Esophagus muscularis mucosa (tissue), 4 donors: ENCODE measurements at regions not wholly inside any gene's neighbourhood (a gene's known extent, or its start where the extent isn't known, plus 50 kb on each side); places are given as distances from the start of the nearest gene placed in this dataset.

Source experiments
- DNase-seq: peaks from one replicate; pipeline ENCODE4 v3.0.0-alpha.2; 2017; ENCODE audit errors: extremely low spot score
- H3K27ac ChIP-seq, 4 donors: fragments of 200-600 bp; sonication (generic); replicated peaks in 1 of 4; 1 replicate in 3 of 4; 2 replicates in 1 of 4; pipeline ENCODE4 v1.5.1; 2016 to 2019; ENCODE audit warnings: mild to moderate bottlenecking in 1 of 4
- H3K27me3 ChIP-seq, 4 donors: fragments of 200-600 bp; sonication (generic); one replicate each; pipeline versions ENCODE4 v1.5.1 to v1.6.0; 2016 to 2019
- H3K36me3 ChIP-seq, 4 donors: fragments of 200-600 bp; sonication (generic); one replicate each; pipeline ENCODE4 v1.5.1; 2016 to 2019
- H3K4me1 ChIP-seq, 4 donors: fragments of 200-600 bp; sonication (generic); one replicate each; pipeline ENCODE4 v1.5.1; 2016 to 2019
- H3K4me3 ChIP-seq, 4 donors: fragments of 200-600 bp; sonication (generic); 1 replicate in 2 of 4; 2 replicates in 2 of 4; pipeline ENCODE4 v1.5.1; 2016 to 2019; ENCODE audit warnings: mild to moderate bottlenecking in 4 of 4, moderate library complexity in 1 of 4
- H3K9me3 ChIP-seq, 4 donors: fragments of 200-600 bp; sonication (generic); 1 replicate in 3 of 4; 2 replicates in 1 of 4; pipeline ENCODE4 v1.5.1; 2016 to 2019
- EP300 ChIP-seq: sonication (generic); formaldehyde crosslinking; IDR thresholded peaks from one replicate; pipeline ENCODE4 v1.6.1; 2017; ENCODE audit warnings: antibody characterized with exemption
- POLR2A ChIP-seq: fragments of 450-650 bp; IDR thresholded peaks from one replicate; pipeline ENCODE4 v1.6.1; 2017; ENCODE audit warnings: antibody characterized with exemption, moderate library complexity, mild to moderate bottlenecking, low read depth
- POLR2AphosphoS5 ChIP-seq, 2 donors: sonication (generic); formaldehyde crosslinking; IDR thresholded peaks; one replicate each; pipeline ENCODE4 v1.6.1; 2017; ENCODE audit warnings: antibody characterized with exemption in 2 of 2
- WGBS: methylation state at CpG from one replicate; pipeline ENCODE4 v1.1.5; 2018; 5-methylcytosine and 5-hydroxymethylcytosine counted together
- intact Hi-C: fragments of 100-400 bp; cut with DNase I; formaldehyde crosslinking; loops from one replicate; pipeline ENCODE4 v1.15.1; 2023
- TF ChIP-seq, protein P1 (sequence below), 3 experiments: fragments of 200-600 bp in 2 of 3; fragments of 450-650 bp in 1 of 3; sonication (generic) in 2 of 3; IDR thresholded peaks; one replicate each; pipeline ENCODE4 v1.5.1; 2017 to 2019; ENCODE audit warnings: antibody characterized with exemption in 3 of 3, mild to moderate bottlenecking in 2 of 3, moderate library complexity in 1 of 3

DNA sequence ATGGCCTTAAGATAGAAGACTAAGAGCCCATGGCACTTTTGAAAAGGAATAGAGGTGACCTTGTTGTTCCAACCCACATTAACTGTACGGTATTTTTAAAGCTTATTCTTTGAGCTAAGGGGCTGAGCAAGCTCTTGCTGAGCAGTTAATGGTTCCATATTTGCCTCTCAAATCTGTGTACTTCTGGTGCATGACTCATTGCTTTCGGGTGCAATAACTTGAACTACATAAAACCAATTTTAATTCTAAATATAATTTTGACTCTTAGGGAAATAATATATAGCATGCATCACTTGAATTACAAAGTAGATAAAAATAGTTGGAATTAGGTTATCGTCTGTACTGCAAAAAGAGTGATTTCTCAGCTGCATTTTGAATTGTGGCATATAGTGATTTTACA, 348.1 kb upstream of the CITED2 start:
- 80% methylated on average over 3 of the region's 3 CpGs for WGBS
- H3K36me3 ChIP-seq = no peaks in the 10 kb centered on the region
- H3K9me3 ChIP-seq = no peaks in the 10 kb centered on the region
- H3K4me1 ChIP-seq = no peaks in the 10 kb centered on the region
- TF ChIP-seq, protein P1, sequence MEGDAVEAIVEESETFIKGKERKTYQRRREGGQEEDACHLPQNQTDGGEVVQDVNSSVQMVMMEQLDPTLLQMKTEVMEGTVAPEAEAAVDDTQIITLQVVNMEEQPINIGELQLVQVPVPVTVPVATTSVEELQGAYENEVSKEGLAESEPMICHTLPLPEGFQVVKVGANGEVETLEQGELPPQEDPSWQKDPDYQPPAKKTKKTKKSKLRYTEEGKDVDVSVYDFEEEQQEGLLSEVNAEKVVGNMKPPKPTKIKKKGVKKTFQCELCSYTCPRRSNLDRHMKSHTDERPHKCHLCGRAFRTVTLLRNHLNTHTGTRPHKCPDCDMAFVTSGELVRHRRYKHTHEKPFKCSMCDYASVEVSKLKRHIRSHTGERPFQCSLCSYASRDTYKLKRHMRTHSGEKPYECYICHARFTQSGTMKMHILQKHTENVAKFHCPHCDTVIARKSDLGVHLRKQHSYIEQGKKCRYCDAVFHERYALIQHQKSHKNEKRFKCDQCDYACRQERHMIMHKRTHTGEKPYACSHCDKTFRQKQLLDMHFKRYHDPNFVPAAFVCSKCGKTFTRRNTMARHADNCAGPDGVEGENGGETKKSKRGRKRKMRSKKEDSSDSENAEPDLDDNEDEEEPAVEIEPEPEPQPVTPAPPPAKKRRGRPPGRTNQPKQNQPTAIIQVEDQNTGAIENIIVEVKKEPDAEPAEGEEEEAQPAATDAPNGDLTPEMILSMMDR (IDR thresholded peaks at IDR 0.05) = no peak
- TF ChIP-seq POLR2A (no peak), POLR2AphosphoS5 (IDR thresholded peaks at IDR 0.05) (no peak), EP300 (no peak)
- H3K4me3 ChIP-seq = no peak overlapping the region
- intact Hi-C loops = no loop called here
- DNase-seq = no peak
- no peak overlapping the region for H3K27ac ChIP-seq
- H3K27me3 ChIP-seq = no peaks in the 10 kb centered on the region

DNA sequence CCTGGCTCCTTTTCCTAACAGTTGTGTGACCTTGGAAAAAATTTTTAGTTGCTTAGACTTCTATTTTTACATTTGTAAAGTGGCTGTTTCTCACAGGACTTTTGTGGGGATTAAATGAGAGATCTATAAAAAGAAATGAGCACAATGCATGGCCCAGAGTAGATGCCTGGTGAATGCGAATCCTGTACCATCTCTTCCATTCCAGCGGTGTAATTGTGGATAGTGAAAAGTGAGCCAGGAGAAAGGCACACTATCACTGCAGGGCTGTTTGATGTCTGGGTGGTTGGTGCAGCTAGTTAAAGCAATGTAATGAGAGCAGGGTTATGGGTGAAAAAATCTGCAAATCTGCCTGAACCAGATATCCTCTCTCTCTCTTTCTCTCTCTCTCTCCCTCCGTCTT, 347.5 kb upstream of the CITED2 start:
- intact Hi-C loops = no loop called here
- TF ChIP-seq POLR2AphosphoS5 (IDR thresholded peaks at IDR 0.05) (no peak), EP300 (no peak), POLR2A (no peak)
- TF ChIP-seq, protein P1 (IDR thresholded peaks at IDR 0.05) = no peak
- Histone ChIP-seq H3K27ac (no peak overlapping the region), H3K4me3 (no peak overlapping the region), H3K27me3 (no peaks in the 10 kb centered on the region), H3K9me3 (no peaks in the 10 kb centered on the region), H3K36me3 (no peaks in the 10 kb centered on the region), H3K4me1 (no peaks in the 10 kb centered on the region)
- DNase-seq = no peak
- 87% methylated on average over 3 of the region's 3 CpGs for WGBS

DNA sequence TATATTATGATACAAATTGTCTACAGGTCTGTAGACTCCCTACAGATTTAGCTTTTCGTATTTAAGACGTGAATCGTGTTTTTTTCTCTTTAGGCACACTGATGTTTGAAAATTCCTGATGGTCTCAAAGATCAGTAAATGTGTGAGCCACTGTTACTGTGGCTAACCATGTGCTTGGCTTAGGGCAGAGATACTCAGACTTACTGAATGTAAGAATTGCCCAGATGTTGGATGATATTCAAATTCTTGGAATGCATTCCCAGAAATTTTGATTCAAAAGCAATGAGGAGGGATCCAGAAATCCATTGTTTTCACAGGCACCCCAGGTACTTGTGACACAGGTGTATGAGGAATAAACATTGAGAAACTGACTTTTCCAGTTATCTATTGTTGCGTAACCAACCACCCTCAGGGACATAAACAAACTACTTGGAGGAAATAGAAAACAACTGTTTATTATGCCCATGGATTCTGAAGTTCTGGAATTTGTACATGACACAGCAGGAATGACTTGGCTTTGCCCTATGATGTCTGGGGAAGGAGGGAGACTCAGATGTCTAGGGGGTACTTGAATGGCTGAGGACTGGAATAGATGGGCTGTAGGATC, 339.6 kb upstream of the CITED2 start:
- TF ChIP-seq POLR2A = no peak
- no peak for TF ChIP-seq EP300
- TF ChIP-seq, protein P1 (IDR thresholded peaks at IDR 0.05) = no peak
- TF ChIP-seq POLR2AphosphoS5 (IDR thresholded peaks at IDR 0.05) = no peak
- DNase-seq = no peak
- no peaks in the 10 kb centered on the region for H3K36me3 ChIP-seq
- intact Hi-C loops = no loop called here
- peaks cover 4 to 7% (median 5%) of the 10 kb centered on the region in 4 donors for H3K4me1 ChIP-seq
- WGBS = 97% methylated on average over 4 of the region's 4 CpGs
- H3K9me3 ChIP-seq = no peaks in the 10 kb centered on the region
- no peak overlapping the region for H3K4me3 ChIP-seq
- H3K27me3 ChIP-seq = no peaks in the 10 kb centered on the region
- H3K27ac ChIP-seq = no peak overlapping the region

DNA sequence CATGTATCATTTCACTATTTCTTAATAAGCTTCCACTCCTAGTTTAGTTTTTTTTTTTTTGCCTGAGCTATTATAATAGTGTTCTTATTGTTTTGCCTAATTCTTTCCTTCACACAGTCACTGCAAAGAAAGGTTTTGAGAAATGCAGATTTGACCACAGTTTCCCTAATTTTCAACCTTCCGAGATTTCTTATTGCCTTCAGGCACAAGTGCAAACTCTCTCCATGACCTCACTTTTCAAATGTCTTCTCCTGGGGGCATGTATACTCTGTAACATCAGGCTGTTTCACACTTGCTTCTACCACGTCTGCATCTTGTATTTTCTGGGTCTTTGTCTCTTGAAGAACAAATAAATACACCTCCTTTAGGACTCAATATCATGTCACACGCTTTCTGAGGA, 339.0 kb upstream of the CITED2 start:
- intact Hi-C loops = no loop called here
- TF ChIP-seq, protein P1 (IDR thresholded peaks at IDR 0.05) = no peak
- TF ChIP-seq POLR2A (no peak), POLR2AphosphoS5 (IDR thresholded peaks at IDR 0.05) (no peak), EP300 (no peak)
- Histone ChIP-seq H3K4me3 (no peak overlapping the region), H3K27ac (no peak overlapping the region), H3K4me1 (peaks cover 10 to 13% (median 10%) of the 10 kb centered on the region in 4 donors), H3K9me3 (no peaks in the 10 kb centered on the region), H3K27me3 (no peaks in the 10 kb centered on the region), H3K36me3 (no peaks in the 10 kb centered on the region)
- DNase-seq = no peak
- 89% methylated on average over 3 of the region's 3 CpGs for WGBS

DNA sequence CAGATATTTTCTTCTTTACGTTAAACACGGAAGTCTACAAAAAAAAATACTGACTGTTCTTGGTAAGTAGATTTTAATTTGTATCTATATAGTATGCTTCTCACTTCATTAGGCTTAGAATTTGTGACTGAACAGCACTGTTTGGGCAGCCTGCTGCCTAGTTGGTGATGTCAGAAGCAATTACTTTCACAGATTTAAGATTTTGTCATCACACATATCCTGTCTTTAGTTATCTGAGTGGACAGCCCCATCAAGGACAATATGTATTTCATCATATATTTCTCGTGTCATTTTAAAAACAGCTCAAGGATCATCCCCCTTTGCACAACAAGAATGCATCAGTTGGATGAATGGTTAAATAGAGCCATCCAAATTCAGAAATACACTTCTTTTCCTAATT, 338.4 kb upstream of the CITED2 start:
- TF ChIP-seq POLR2AphosphoS5 (IDR thresholded peaks at IDR 0.05) (no peak), POLR2A (no peak), EP300 (no peak)
- TF ChIP-seq, protein P1 (IDR thresholded peaks at IDR 0.05) = no peak
- no peak for DNase-seq
- Histone ChIP-seq H3K9me3 (no peaks in the 10 kb centered on the region), H3K27ac (no peak overlapping the region), H3K27me3 (no peaks in the 10 kb centered on the region), H3K36me3 (no peaks in the 10 kb centered on the region), H3K4me3 (no peak overlapping the region), H3K4me1 (peaks cover 14 to 16% (median 15%) of the 10 kb centered on the region in 4 donors)
- intact Hi-C loops = no loop called here
- WGBS = 79% methylated on average over 3 of the region's 3 CpGs
